ENCODE measurements at regions not wholly inside any gene's neighbourhood (a gene's known extent, or its start where the extent isn't known, plus 50 kb on each side); places are given as distances from the start of the nearest gene placed in this dataset.
"Not testable (repeated sequence)": the region's sequence is repeated elsewhere in the genome, so short reads cannot be mapped to it uniquely, and the experiment has no call there.

DNA sequence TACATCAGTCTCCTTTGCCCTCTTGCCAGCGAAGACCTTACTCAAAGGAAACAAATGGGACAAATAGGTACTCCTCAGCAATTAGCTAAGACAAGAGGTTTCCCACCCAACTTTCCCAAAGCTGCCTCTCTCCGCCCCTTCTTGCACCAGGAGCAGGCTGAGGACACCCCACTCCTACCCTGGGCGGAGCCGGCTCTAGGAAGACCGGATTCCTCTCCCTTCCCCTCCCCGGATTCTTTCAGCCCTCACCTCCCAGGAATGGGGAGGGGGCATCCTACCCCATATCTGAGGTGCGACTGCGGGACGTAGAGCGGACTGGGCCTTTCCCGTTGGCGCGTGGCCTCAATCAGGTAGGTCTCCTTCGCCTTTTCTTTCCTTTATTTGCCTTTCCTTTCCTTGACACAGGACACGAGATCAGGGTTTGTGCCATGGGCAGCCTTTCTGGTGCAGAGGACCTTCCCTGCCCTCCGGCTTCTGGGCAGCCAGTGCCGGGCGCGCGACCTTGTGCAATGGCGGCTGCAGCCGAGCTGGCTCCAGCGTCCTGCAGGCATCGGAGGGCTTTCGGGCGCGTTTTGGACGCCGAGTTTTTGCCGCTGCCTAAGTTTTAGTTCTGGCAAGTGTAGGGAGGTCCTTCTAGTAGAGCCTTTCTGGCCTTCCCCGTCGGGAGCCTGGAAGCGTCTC, 279.9 kb downstream of the PLS3 start:
- H3K36me3 ChIP-seq (ENCODE audit: control insufficient read depth, insufficient read depth, low read length); H3K27me3 ChIP-seq (ENCODE audit: control insufficient read depth, insufficient read depth, low read length); H3K4me3 ChIP-seq (ENCODE audit: low read depth, low read length); CTCF ChIA-PET; POLR2A ChIA-PET; DNase-seq (ENCODE audit: low read depth): not testable (repeated sequence)

DNA sequence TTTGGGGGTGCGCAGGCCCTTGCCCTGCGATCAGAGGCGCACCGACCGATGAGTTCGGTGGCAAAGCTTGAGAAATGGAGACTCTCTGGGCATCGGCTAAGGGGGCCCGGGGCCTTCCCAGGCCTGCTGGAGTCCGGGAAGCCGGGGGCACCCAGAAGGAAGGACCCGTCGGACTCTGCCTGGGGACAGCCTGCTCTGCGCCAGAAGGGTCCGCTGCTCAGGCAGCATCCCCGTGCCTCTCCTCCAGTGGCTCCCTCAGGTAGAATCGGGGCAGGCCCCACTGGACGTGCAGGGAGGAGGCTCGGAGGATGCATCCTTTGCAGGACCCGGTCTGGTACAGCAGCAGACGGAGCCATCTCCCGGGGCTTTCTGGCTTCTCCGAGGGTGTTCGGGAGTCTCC, 290.0 kb downstream of the PLS3 start:
- DNase-seq (ENCODE audit: low read depth); POLR2A ChIA-PET; H3K36me3 ChIP-seq (ENCODE audit: control insufficient read depth, insufficient read depth, low read length); H3K27me3 ChIP-seq (ENCODE audit: control insufficient read depth, insufficient read depth, low read length); H3K4me3 ChIP-seq (ENCODE audit: low read depth, low read length); CTCF ChIA-PET: not testable (repeated sequence)

DNA sequence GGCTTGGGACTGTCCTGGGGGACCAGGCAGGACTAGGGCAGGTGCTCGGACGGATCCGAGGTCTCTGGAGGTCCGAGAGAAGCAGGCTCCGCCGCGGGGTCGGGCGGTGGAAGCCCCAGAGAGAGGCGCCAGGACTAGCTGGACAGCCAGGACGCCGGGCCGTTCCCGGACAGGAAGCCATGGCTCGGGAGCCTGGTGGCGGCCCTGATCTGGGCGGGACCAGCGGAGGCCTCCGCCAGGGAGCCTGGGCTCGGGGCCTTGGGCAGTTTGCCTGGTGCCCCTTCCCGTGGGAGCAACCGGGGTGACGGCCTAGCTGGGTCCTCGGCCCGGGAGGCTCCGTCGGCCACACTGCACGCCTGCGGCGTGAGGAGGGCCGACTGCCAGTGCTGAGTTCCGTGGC, 292.3 kb downstream of the PLS3 start:
- H3K4me3 ChIP-seq (ENCODE audit: low read depth, low read length); H3K27me3 ChIP-seq (ENCODE audit: control insufficient read depth, insufficient read depth, low read length); DNase-seq (ENCODE audit: low read depth); POLR2A ChIA-PET; H3K36me3 ChIP-seq (ENCODE audit: control insufficient read depth, insufficient read depth, low read length); CTCF ChIA-PET: not testable (repeated sequence)

DNA sequence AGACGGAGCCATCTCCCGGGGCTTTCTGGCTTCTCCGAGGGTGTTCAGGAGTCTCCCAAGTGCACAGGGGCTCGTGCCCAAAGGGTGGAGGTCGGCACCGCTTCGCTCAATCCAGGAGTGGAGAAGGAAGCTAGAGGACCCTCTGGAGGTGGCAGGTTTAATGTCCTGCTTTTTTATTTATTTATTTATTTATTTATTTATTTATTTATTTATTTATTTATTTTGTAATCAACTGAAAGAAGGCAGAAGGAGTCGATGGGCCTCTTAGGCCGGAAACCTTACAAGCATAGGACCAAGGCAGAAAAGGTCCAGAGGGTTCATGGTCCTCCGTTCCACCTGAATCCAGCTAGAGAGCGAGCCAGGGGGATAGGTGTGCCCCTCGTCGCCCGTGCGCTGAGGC, 289.4 kb upstream of the AGTR2 start:
- H3K27me3 ChIP-seq (ENCODE audit: control insufficient read depth, insufficient read depth, low read length); H3K36me3 ChIP-seq (ENCODE audit: control insufficient read depth, insufficient read depth, low read length); DNase-seq (ENCODE audit: low read depth); CTCF ChIA-PET; H3K4me3 ChIP-seq (ENCODE audit: low read depth, low read length); POLR2A ChIA-PET: not testable (repeated sequence)

DNA sequence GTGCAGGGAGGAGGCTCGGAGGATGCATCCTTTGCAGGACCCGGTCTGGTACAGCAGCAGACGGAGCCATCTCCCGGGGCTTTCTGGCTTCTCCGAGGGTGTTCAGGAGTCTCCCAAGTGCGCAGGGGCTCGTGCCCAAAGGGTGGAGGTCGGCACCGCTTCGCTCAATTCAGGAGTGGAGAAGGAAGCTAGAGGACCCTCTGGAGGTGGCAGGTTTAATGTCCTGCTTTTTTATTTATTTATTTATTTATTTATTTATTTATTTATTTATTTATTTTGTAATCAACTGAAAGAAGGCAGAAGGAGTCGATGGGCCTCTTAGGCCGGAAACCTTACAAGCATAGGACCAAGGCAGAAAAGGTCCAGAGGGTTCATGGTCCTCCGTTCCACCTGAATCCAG, 286.4 kb upstream of the AGTR2 start:
- H3K4me3 ChIP-seq (ENCODE audit: low read depth, low read length); DNase-seq (ENCODE audit: low read depth); H3K36me3 ChIP-seq (ENCODE audit: control insufficient read depth, insufficient read depth, low read length); H3K27me3 ChIP-seq (ENCODE audit: control insufficient read depth, insufficient read depth, low read length); CTCF ChIA-PET; POLR2A ChIA-PET: not testable (repeated sequence)

DNA sequence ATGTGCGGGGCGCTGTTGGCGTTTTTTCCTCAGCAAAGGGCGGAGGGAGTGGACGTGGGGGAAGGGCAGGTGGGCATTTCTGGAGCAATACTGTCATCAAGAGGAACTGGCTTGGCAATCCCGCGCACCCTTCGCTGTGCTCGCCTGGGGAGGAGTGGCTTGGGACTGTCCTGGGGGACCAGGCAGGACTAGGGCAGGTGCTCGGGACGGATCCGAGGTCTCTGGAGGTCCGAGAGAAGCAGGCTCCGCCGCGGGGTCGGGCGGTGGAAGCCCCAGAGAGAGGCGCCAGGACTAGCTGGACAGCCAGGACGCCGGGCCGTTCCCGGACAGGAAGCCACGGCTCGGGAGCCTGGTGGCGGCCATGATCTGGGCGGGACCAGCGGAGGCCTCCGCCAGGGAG, 282.5 kb upstream of the AGTR2 start:
- H3K4me3 ChIP-seq (ENCODE audit: low read depth, low read length); H3K36me3 ChIP-seq (ENCODE audit: control insufficient read depth, insufficient read depth, low read length); POLR2A ChIA-PET; CTCF ChIA-PET; DNase-seq (ENCODE audit: low read depth); H3K27me3 ChIP-seq (ENCODE audit: control insufficient read depth, insufficient read depth, low read length): not testable (repeated sequence)

DNA sequence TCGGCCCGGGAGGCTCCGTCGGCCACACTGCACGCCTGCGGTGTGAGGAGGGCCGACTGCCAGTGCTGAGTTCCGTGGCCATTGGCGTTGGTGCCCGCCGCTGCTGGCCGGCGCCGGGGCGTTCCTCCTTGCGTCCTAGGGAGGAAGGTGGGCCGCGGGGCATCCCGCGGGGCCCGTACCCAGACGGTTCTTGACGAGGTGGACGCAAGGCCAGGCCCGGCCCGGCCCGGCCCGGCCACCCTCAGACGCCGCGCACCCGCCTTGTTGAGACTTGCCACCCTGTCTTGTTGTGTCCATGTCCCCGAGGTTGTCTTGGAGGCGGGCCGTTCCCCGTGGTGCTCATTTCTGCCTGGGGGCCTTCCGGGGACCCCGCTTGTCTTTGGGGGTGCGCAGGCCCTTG, 282.0 kb upstream of the AGTR2 start:
- CTCF ChIA-PET; POLR2A ChIA-PET; H3K27me3 ChIP-seq (ENCODE audit: control insufficient read depth, insufficient read depth, low read length); DNase-seq (ENCODE audit: low read depth); H3K36me3 ChIP-seq (ENCODE audit: control insufficient read depth, insufficient read depth, low read length); H3K4me3 ChIP-seq (ENCODE audit: low read depth, low read length): not testable (repeated sequence)

DNA sequence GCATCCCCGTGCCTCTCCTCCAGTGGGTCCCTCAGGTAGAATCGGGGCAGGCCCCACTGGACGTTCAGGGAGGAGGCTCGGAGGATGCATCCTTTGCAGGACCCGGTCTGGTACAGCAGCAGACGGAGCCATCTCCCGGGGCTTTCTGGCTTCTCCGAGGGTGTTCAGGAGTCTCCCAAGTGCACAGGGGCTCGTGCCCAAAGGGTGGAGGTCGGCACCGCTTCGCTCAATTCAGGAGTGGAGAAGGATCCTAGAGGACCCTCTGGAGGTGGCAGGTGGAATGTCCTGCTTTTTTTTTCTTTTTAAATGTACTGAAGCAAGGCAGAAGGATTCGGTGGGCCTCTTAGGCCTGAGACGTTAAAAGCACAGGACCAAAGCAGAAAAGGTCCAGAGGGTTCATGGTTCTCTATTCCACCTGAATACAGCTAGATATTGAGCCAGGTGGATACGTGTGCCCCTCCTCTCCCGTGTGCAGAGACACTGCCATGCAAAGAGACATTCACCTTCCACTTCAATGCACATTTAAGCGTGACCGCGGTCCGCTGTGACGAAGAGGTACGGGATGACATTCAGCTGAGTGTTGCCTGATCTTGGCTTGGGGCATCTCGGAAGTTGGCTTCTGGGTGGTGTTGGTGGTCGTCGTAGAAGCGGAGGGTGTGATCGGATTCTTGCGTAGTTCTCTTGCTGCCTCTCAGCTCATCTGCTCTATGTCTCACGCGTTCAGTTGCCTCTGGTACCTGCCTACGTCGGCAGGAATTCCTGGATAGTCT, 281.2 kb upstream of the AGTR2 start:
- no peaks in the 10 kb centered on the region for H3K36me3 ChIP-seq (ENCODE audit: control insufficient read depth, insufficient read depth, low read length)
- no peak for DNase-seq (ENCODE audit: low read depth)
- TF ChIP-seq, protein P1, sequence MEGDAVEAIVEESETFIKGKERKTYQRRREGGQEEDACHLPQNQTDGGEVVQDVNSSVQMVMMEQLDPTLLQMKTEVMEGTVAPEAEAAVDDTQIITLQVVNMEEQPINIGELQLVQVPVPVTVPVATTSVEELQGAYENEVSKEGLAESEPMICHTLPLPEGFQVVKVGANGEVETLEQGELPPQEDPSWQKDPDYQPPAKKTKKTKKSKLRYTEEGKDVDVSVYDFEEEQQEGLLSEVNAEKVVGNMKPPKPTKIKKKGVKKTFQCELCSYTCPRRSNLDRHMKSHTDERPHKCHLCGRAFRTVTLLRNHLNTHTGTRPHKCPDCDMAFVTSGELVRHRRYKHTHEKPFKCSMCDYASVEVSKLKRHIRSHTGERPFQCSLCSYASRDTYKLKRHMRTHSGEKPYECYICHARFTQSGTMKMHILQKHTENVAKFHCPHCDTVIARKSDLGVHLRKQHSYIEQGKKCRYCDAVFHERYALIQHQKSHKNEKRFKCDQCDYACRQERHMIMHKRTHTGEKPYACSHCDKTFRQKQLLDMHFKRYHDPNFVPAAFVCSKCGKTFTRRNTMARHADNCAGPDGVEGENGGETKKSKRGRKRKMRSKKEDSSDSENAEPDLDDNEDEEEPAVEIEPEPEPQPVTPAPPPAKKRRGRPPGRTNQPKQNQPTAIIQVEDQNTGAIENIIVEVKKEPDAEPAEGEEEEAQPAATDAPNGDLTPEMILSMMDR (IDR thresholded peaks at IDR 0.05; ENCODE audit: insufficient read depth, low read depth, low read length): no peak
- CTCF ChIA-PET: no interaction called here
- POLR2A ChIA-PET: no interaction called here
- no peak overlapping the region for H3K4me3 ChIP-seq (ENCODE audit: low read depth, low read length)
- H3K27me3 ChIP-seq (ENCODE audit: control insufficient read depth, insufficient read depth, low read length): no peaks in the 10 kb centered on the region
